K562 (cell line): ENCODE measurements at regions not wholly inside any gene's neighbourhood (a gene's known extent, or its start where the extent isn't known, plus 50 kb on each side); places are given as distances from the start of the nearest gene placed in this dataset.

Source experiments
- ATAC-seq: fragments of 200-7000 bp; cut with Tn5 transposase; 3 replicates; pipeline ENCODE4 v1.9.1; 2020; ENCODE audit warnings: moderate library complexity
- BruUV-seq: library from RNA; stranded (reverse); fragments of 400-500 nt; replicated peaks from 2 replicates; lab custom pipeline; 2021; lab: Mats Ljungman, UMichigan
- CTCF ChIA-PET: fragments of 300-600 bp; formaldehyde crosslinking; extraction: SDS; loops from one replicate; lab custom pipeline; 2021; ENCODE audit warnings: low intra/inter-chr PET ratio; lab: Yijun Ruan, JAX
- POLR2A ChIA-PET: fragments of 300-600, 350-650 bp; sonication (Branson Sonifier 250); formaldehyde crosslinking; extraction: SDS; loops from one replicate; lab custom pipeline; 2021; ENCODE audit warnings: antibody characterized with exemption, inconsistent platforms; lab: Yijun Ruan, JAX
- DNase-seq, 4 experiments: peaks; one replicate each; pipeline versions ENCODE4 v3.0.0 to v3.0.0-alpha.2; 2011 to 2018; ENCODE audit warnings: low spot score in 3 of 4, mixed read lengths in 3 of 4; ENCODE audit errors: extremely low read depth in 1 of 4
- FAIRE-seq: peaks from 2 replicates; lab custom pipeline; 2011; peaks lifted over from hg19 to GRCh38; lab: Jason Lieb, UNC
- H2AFZ ChIP-seq: 2 replicates; pipeline ENCODE4 v1.6.0; 2011; ENCODE audit warnings: low read depth, low read length, control low read depth, inconsistent platforms
- H3K27ac ChIP-seq: fragments of 200-600 bp; 3 replicates; pipeline ENCODE4 v1.8.0; 2011; ENCODE audit warnings: low read depth, mild to moderate bottlenecking, control low read depth, inconsistent platforms, low read length, moderate library complexity, mixed read lengths; ENCODE audit errors: extremely low read depth
- H3K27me3 ChIP-seq, 2 experiments: fragments of 300-600 bp in 1 of 2; 2 replicates in 1 of 2; 3 replicates in 1 of 2; pipeline versions ENCODE4 v1.6.0 to v1.8.0; 2011; ENCODE audit warnings: inconsistent platforms in 2 of 2, low read length in 2 of 2, mild to moderate bottlenecking in 1 of 2, mixed read lengths in 1 of 2, moderate library complexity in 1 of 2; ENCODE audit not compliant: control insufficient read depth in 2 of 2, insufficient read depth in 2 of 2
- H3K36me3 ChIP-seq: fragments of 300-600 bp; 3 replicates; pipeline ENCODE4 v1.8.0; 2011; ENCODE audit warnings: mild to moderate bottlenecking, low read length, inconsistent platforms; ENCODE audit not compliant: control insufficient read depth, insufficient read depth
- H3K4me1 ChIP-seq, 2 experiments: fragments of 200-600 bp in 1 of 2; replicated peaks in 1 of 2; 2 replicates in 1 of 2; 3 replicates in 1 of 2; pipeline versions ENCODE4 v1.5.1 to v1.8.0; 2011; ENCODE audit warnings: inconsistent platforms in 2 of 2, low read length in 2 of 2, mild to moderate bottlenecking in 1 of 2, mixed read lengths in 1 of 2, moderate library complexity in 1 of 2; ENCODE audit not compliant: control insufficient read depth in 2 of 2, insufficient read depth in 2 of 2
- H3K4me2 ChIP-seq: 2 replicates; pipeline ENCODE4 v1.6.1; 2011; ENCODE audit warnings: low read length, control low read depth, inconsistent platforms, mixed read lengths; ENCODE audit not compliant: insufficient read depth
- H3K4me3 ChIP-seq: fragments of 200-600 bp; sonication (generic), shearing (Covaris generic); 2 replicates; pipeline ENCODE4 v1.5.1; 2016; ENCODE audit warnings: control low read depth, inconsistent platforms
- H3K79me2 ChIP-seq: fragments of 200-600 bp; 3 replicates; pipeline ENCODE4 v1.8.0; 2011; ENCODE audit warnings: low read length, inconsistent platforms; ENCODE audit not compliant: control insufficient read depth, insufficient read depth
- H3K9ac ChIP-seq, 2 experiments: 2 replicates each; pipeline versions ENCODE4 v1.6.0 to v1.6.1; 2011; ENCODE audit warnings: low read depth in 2 of 2, low read length in 2 of 2, control low read depth in 1 of 2, inconsistent platforms in 1 of 2, mild to moderate bottlenecking in 1 of 2, mixed read lengths in 1 of 2; ENCODE audit not compliant: insufficient read depth in 1 of 2
- H3K9me1 ChIP-seq: one replicate; pipeline ENCODE4 v1.6.0; 2011; ENCODE audit warnings: inconsistent platforms, mild to moderate bottlenecking, low read length, moderate library complexity; ENCODE audit not compliant: control insufficient read depth, insufficient read depth
- H3K9me3 ChIP-seq: replicated peaks from 2 replicates; pipeline ENCODE4 v1.5.1; 2011; ENCODE audit warnings: low read depth, low read length, inconsistent platforms; ENCODE audit not compliant: control insufficient read depth, insufficient read depth
- H4K20me1 ChIP-seq: replicated peaks from 2 replicates; pipeline ENCODE4 v1.6.1; 2011; ENCODE audit warnings: low read length, inconsistent platforms, mixed read lengths; ENCODE audit not compliant: control insufficient read depth, insufficient read depth
- HNRNPL ChIP-seq: fragments of 200-400 bp; formaldehyde crosslinking; IDR thresholded peaks from 2 replicates; pipeline ENCODE4 v1.6.1; 2017; ENCODE audit warnings: low read depth, mild to moderate bottlenecking, low read length
- KLF1 ChIP-seq: fragments of 450-650 bp; IDR thresholded peaks from 2 replicates; pipeline ENCODE4 v1.6.1; 2016; ENCODE audit warnings: missing genetic modification characterization, missing compliant biosample characterization
- TCF7L2 ChIP-seq: fragments of 150-350 bp; IDR thresholded peaks from 2 replicates; pipeline ENCODE4 v1.6.1; 2016; ENCODE audit warnings: low read depth, mild to moderate bottlenecking, low read length, moderate library complexity
- ZNF24 ChIP-seq: fragments of 450-650 bp; IDR thresholded peaks from 2 replicates; pipeline ENCODE4 v1.6.1; 2016
- ZNF324 ChIP-seq: fragments of 250-450 bp; sonication (Bioruptor Pico); IDR thresholded peaks from 2 replicates; pipeline ENCODE4 v1.4.0; 2020; ENCODE audit warnings: mild to moderate bottlenecking
- WGBS: fragments of 100-300 bp; shearing (Covaris generic); methylation state at CpG from one replicate; pipeline ENCODE4 v1.1.6; 2016; ENCODE audit warnings: low coverage, mixed read lengths; ENCODE audit not compliant: insufficient coverage; ENCODE audit errors: missing lambda C conversion rate; 5-methylcytosine and 5-hydroxymethylcytosine counted together
- in situ Hi-C: fragments of 300-500 bp; cut with MboI; formaldehyde crosslinking; loops from 4 replicates; pipeline ENCODE4 v1.15.0; 2018; ENCODE audit warnings: inconsistent platforms, mixed read lengths
- intact Hi-C: fragments of 100-400 bp; cut with micrococcal nuclease; formaldehyde crosslinking; loops from 2 replicates; pipeline ENCODE4 v1.14.2; 2022
- TF ChIP-seq, protein P1 (sequence below): fragments of 250-450 bp; sonication (Bioruptor Pico); IDR thresholded peaks from 2 replicates; pipeline ENCODE4 v1.8.0; 2021; ENCODE audit warnings: moderate library complexity, mild to moderate bottlenecking, inconsistent platforms
- TF ChIP-seq, protein P2 (sequence below): fragments of 250-450 bp; sonication (Bioruptor Pico); IDR thresholded peaks from 2 replicates; pipeline ENCODE4 v1.5.0; 2021; ENCODE audit warnings: mild to moderate bottlenecking, borderline replicate concordance

DNA sequence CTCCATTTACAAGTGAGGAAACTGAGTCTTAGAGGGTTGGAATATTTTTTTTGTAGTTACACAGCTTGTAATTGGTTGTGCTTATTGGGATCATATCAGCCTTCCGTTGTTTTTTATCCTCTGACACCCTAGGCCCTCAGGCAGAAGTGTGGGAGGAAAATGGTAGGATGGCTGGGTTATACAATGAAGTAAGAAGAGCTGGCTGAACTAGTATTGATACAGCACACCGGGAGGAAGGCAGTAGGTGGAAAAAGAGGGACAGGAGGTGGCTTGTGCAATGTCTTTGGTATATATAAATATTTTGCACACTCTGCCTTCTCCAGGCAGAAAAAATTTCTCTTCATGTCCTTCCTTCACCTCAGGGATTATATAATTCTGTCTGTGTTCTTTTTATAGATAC is 214.3 kb upstream of the SGO1 start (continued):
- TF ChIP-seq KLF1 (tag) (no peak), ZNF24 (no peak)
- TF ChIP-seq, protein P1, sequence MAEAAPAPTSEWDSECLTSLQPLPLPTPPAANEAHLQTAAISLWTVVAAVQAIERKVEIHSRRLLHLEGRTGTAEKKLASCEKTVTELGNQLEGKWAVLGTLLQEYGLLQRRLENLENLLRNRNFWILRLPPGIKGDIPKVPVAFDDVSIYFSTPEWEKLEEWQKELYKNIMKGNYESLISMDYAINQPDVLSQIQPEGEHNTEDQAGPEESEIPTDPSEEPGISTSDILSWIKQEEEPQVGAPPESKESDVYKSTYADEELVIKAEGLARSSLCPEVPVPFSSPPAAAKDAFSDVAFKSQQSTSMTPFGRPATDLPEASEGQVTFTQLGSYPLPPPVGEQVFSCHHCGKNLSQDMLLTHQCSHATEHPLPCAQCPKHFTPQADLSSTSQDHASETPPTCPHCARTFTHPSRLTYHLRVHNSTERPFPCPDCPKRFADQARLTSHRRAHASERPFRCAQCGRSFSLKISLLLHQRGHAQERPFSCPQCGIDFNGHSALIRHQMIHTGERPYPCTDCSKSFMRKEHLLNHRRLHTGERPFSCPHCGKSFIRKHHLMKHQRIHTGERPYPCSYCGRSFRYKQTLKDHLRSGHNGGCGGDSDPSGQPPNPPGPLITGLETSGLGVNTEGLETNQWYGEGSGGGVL (CRISPR knock-in tag), result no peak

DNA sequence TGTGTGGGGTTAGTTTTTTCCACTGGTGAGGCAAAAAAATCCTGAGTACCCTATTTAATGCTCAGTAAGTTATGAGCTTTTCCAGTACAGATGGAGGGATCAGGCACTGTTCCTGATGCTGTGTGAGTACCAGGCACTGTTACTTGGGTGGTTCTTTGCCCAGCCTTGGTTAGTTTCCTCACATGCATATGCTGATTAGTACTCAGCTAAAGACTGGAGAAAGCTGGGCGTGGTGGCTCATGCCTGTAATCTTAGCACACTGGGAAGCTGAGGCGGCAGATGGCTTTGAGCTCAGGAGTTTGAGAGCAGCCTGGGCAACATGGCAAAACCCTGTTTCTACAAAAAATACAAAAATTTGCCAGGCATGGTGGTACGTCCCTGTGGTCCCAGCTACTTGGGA is 210.3 kb upstream of the SGO1 start:
- peak; percentile 51 for ATAC-seq
- H3K27ac ChIP-seq, result no peak overlapping the region
- no peaks in the 10 kb centered on the region for H3K79me2 ChIP-seq
- in situ Hi-C loops, result no loop called here
- H3K9ac ChIP-seq, result no peak overlapping the region
- H3K27me3 ChIP-seq, result 0 out of 5 replicates have a peak, but pooled peaks cover 0 to 4% of the 10 kb centered on the region in 2 experiments
- ChIA-PET CTCF (no interaction called here), POLR2A (interaction anchor here (1.0 kb wide), 1 partner anchor 12 kb away, joined by 3 read pairs; no protein-coding TSS in a partner anchor)
- no peak for FAIRE-seq
- H3K4me1 ChIP-seq, result no peaks in the 10 kb centered on the region; a peak in 1 of 5 replicates
- 3% methylated on average over 3 of the region's 3 CpGs for WGBS
- no peak overlapping the region for H3K4me3 ChIP-seq
- no peaks in the 10 kb centered on the region for H3K9me3 ChIP-seq
- no peaks in the 10 kb centered on the region for H4K20me1 ChIP-seq
- H2AFZ ChIP-seq, result no peak overlapping the region
- H3K9me1 ChIP-seq, result no peaks in the 10 kb centered on the region
- no peaks in the 10 kb centered on the region for H3K36me3 ChIP-seq
- no peak overlapping the region for H3K4me2 ChIP-seq
- DNase-seq, result peak in 1 of 4 experiments; percentile 9
- BruUV-seq, result no TSS peak
- intact Hi-C loops, result no loop called here
- TF ChIP-seq ZNF324 (no peak), TCF7L2 (no peak), HNRNPL (no peak)
- TF ChIP-seq, protein P2, sequence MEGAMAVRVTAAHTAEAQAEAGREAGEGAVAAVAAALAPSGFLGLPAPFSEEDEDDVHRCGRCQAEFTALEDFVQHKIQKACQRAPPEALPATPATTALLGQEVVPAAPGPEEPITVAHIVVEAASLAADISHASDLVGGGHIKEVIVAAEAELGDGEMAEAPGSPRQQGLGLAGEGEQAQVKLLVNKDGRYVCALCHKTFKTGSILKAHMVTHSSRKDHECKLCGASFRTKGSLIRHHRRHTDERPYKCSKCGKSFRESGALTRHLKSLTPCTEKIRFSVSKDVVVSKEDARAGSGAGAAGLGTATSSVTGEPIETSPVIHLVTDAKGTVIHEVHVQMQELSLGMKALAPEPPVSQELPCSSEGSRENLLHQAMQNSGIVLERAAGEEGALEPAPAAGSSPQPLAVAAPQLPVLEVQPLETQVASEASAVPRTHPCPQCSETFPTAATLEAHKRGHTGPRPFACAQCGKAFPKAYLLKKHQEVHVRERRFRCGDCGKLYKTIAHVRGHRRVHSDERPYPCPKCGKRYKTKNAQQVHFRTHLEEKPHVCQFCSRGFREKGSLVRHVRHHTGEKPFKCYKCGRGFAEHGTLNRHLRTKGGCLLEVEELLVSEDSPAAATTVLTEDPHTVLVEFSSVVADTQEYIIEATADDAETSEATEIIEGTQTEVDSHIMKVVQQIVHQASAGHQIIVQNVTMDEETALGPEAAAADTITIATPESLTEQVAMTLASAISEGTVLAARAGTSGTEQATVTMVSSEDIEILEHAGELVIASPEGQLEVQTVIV (CRISPR knock-in tag), result no peak
